Mesothelial cell of epicardium (in vitro differentiated cells): ENCODE measurements at regions not wholly inside any gene's neighbourhood (a gene's known extent, or its start where the extent isn't known, plus 50 kb on each side); places are given as distances from the start of the nearest gene placed in this dataset.

ENCODE experiments used
- DNase-seq, 2 experiments: peaks; one replicate each; pipeline ENCODE4 v3.0.0; 2021; ENCODE audit warnings: low spot score in 2 of 2; ENCODE audit not compliant: unreplicated experiment in 2 of 2
- H3K27ac Mint-ChIP-seq: 2 replicates; pipeline ENCODE4 v1.8.0; 2021; ENCODE audit warnings: mixed read lengths
- H3K27me3 Mint-ChIP-seq: 2 replicates; pipeline ENCODE4 v1.8.0; 2021; ENCODE audit warnings: low read depth, mixed read lengths
- H3K36me3 Mint-ChIP-seq: 2 replicates; pipeline ENCODE4 v1.8.0; 2021; ENCODE audit warnings: mixed read lengths
- H3K4me1 Mint-ChIP-seq: 2 replicates; pipeline ENCODE4 v1.8.0; 2021; ENCODE audit warnings: mixed read lengths
- H3K4me3 Mint-ChIP-seq: 2 replicates; pipeline ENCODE4 v1.8.0; 2021; ENCODE audit warnings: mild to moderate bottlenecking, moderate library complexity, mixed read lengths
- H3K9me3 Mint-ChIP-seq: 2 replicates; pipeline ENCODE4 v1.8.0; 2021; ENCODE audit warnings: mixed read lengths
- CTCF ChIP-seq: fragments of 200-600 bp; sonication (generic); IDR thresholded peaks from one replicate; pipeline ENCODE4 v1.5.0; 2021; ENCODE audit warnings: antibody characterized with exemption; ENCODE audit not compliant: unreplicated experiment

GRCh38 chr20:11496380-11496779 lies 421.3 kb upstream of the BTBD3 start:
- Mint-ChIP-seq H3K27me3 (no peaks in the 10 kb centered on the region), H3K36me3 (no peaks in the 10 kb centered on the region), H3K4me3 (no peak overlapping the region), H3K27ac (no peak overlapping the region), H3K9me3 (peaks cover 2% of the 10 kb centered on the region), H3K4me1 (peaks cover 2% of the 10 kb centered on the region)
- TF ChIP-seq CTCF, result no peak
- DNase-seq, result no peak

DNA sequence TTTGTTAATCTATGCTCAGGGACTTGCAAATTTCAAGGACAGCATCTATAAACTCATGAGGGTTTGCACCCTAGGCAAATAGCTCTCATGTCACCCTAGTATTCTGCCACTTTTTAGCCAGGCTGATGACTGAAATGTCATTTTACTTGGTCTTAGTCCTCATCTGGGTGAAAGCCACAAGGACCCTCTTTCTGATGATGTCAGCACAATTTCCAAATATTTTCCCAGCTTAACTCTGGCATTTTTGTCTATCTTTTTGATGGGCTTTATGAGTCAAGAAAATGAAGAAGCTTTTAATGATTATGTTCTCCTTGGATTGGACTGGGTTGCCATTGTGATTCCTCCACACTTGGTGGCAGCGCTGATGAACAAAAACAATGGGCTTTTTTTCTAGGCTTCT lies 420.1 kb upstream of the BTBD3 start:
- Mint-ChIP-seq H3K27ac (no peak overlapping the region), H3K36me3 (no peaks in the 10 kb centered on the region), H3K9me3 (no peaks in the 10 kb centered on the region), H3K4me1 (peaks cover 2% of the 10 kb centered on the region), H3K4me3 (no peak overlapping the region), H3K27me3 (no peaks in the 10 kb centered on the region)
- no peak for DNase-seq
- TF ChIP-seq CTCF, result no peak

- Mint-ChIP-seq H3K9me3 (no peaks in the 10 kb centered on the region), H3K4me1 (peaks cover 2% of the 10 kb centered on the region), H3K27me3 (no peaks in the 10 kb centered on the region), H3K36me3 (no peaks in the 10 kb centered on the region), H3K27ac (no peak overlapping the region), H3K4me3 (no peak overlapping the region)
- TF ChIP-seq CTCF, result no peak
- DNase-seq, result no peak
Measured at GRCh38 chr20:11499101-11499634, 418.5 kb upstream of the BTBD3 start.

DNA sequence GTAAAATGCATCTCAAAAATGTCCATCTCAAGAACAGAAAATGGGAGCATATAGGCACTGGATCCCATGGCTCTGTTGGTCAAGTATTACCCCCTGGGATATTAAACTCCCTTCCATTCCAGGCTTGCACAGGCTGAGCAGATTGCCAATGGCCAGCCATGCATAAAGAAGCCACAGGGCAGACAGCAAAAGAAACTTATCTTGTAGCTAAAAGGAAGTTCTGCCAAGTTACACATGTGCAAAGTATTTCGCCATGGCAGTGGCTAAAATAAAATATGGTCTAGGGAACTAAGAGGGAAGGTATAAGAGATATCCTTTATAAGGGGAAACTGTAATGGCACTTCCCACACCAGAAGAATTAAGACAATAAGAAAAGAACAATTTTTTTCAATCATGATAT lies 415.6 kb upstream of the BTBD3 start:
- no peak overlapping the region for H3K4me3 Mint-ChIP-seq
- H3K27me3 Mint-ChIP-seq, result no peaks in the 10 kb centered on the region
- peaks cover 2% of the 10 kb centered on the region for H3K4me1 Mint-ChIP-seq
- no peak overlapping the region for H3K27ac Mint-ChIP-seq
- no peak for TF ChIP-seq CTCF
- no peak for DNase-seq
- peaks cover 6% of the 10 kb centered on the region for H3K9me3 Mint-ChIP-seq
- no peaks in the 10 kb centered on the region for H3K36me3 Mint-ChIP-seq

DNA sequence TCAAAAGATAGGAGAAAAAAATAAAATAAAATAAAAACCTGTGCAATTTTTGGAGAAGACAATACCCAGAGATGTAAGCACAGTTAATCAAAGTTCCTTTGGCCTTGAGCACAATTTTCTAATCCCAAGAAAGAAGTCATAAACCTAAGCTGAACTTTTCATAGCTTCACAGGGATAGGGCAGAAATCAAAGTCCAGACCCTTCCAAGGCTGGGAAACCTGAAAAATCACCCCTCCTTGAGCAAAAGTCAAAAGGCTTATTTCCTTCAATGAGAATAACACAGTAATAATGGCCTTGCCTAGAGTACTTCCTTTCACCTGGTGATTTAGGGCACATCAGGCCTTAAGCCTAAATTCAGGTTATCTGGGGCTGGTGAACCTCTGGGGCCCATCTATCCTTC lies 415.0 kb upstream of the BTBD3 start:
- H3K27me3 Mint-ChIP-seq, result no peaks in the 10 kb centered on the region
- DNase-seq, result no peak

More for the DNA sequence above, 415.0 kb upstream of the BTBD3 start:
- Mint-ChIP-seq H3K9me3 (peaks cover 6% of the 10 kb centered on the region), H3K27ac (no peak overlapping the region), H3K4me1 (peaks cover 2% of the 10 kb centered on the region), H3K36me3 (no peaks in the 10 kb centered on the region), H3K4me3 (no peak overlapping the region)
- no peak for TF ChIP-seq CTCF
